Pons (tissue), 1 donor: ENCODE measurements at regions not wholly inside any gene's neighbourhood (a gene's known extent, or its start where the extent isn't known, plus 50 kb on each side); places are given as distances from the start of the nearest gene placed in this dataset.
"Not testable (repeated sequence)": the region's sequence is repeated elsewhere in the genome, so short reads cannot be mapped to it uniquely, and the experiment has no call there.

ENCODE experiments used
- DNase-seq: peaks from one replicate; pipeline ENCODE4 v3.0.0-alpha.2; 2016; ENCODE audit warnings: low spot score

DNA sequence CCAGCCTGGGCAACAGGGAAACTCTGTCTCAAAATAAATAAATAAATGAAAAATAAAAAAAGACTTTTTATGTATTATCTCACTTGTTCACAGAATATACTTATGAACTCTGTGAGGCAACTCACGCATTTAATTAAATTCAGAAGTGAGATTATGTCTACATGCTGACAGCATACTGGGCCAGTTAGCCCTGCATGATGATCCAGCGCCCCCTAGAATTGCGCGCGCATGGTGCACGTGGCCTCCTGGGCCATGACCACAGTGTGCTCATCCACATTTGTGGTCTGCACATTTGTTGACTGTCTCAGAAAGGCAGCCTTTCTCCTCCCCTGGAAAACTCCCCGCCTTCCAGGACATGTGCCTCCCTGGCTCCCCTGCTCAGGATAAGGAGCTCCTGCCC, 64.8 kb upstream of the METTL9 start:
- DNase-seq, result not testable (repeated sequence)

DNA sequence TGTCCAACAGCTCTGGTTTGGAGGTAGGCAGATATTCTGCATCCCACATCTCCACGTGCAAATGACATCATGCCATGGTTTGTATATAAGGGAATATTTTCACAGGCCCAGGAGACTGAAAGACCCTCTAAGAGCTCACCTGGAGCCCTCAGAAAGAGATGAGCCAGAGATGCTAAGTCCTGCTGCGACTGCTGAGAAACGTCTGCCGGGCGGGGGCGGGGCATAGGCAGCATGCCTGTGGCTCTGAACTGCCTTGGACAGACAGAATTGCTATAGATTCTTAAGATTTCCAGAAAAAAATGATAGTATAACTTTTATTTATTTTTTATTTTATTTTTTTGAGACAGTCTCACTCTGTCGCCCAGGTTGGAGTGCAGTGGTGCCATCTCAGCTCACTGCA, 64.2 kb upstream of the METTL9 start:
- not testable (repeated sequence) for DNase-seq

DNA sequence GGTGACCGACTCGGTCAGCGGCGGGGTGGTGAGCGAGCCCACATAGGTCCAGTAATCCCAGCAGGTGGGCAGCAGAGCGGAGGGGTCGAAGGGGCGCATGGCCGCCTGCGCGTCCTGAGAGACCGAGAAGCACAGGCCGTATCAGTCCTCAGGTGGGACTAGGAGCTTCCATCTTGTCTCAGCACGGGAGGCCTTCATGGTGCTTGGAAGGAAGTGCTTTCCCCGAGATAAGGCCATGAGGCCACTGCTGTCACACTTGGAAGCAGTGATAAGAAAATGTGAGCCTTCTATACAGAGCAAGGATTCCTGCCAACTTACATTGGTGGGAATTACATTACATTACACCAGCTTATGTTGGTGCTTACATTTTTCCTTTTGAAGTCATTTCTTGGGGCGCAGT, 62.6 kb upstream of the METTL9 start:
- not testable (repeated sequence) for DNase-seq

DNA sequence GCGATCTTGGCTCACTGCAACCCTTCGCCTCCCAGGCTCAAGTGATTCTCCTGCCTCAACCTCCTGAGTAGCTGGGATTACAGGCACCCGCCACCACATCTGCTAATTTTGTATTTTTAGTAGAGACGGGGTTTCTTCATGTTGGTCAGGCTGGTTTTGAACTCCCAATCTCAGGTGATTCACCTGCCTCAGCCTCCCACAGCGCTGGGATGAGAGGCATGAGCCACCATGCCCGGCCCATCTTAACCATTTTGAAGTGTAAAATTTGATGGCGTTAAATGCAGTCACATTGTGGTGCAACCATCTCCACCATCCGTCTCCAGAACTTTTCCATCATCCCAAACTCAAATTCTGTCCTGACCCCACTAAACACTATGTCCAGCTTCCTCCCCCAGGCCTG, 61.8 kb upstream of the METTL9 start:
- not testable (repeated sequence) for DNase-seq

DNA sequence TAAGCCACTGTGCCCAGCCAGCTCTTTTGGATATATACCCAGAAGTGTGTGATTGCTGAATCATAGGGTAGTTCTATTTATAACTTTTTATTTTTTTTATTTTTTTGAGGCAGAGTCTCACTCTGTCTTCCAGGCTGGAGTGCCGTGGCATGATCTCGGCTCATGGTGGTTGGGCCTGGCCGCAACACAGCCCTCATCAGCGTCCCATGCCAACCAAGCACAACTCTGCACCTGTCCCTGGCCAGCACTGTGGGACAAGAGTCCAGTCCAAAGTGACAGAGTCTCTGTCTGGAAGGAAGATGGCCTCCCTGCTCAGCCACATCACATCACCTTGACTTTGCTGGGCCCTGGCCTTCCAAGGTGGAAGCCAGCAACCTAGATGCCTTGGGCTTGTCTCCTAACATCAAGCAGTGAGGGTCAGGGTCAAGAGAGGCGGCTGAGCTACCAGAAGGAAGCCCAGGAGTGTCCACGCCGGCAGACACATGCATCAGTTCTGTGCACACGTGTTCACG, 60.2 kb upstream of the METTL9 start:
- DNase-seq, result not testable (repeated sequence)

DNA sequence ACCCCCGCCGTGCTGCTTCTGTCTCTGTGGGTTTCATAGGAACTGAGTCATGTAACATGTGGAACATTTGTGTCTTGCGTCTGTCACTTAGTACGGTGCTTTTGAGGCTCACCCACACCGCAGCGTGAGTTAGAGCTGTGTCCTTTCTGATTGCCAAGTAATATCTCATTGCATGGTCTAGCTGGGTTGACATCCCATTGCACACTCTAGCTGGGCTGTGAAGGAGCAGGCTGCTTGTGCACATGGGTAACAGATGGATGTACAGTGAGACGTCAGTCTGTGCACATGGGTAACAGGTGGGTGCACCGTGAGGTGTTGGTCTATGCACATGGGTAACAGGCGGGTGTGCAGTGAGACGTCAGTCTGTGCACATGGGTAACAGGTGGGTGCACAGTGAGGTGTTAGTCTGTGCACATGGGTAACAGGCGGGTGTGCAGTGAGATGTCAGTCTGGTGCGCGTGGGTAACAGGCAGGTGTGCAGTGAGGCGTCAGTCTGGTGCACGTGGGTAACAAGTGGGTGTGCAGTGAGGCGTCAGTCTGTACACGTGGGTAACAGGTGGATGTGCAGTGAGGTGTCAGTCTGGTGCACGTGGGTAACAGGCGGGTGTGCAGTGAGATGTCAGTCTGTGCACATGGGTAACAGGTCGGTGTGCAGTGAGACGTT, 58.5 kb upstream of the METTL9 start:
- DNase-seq, result not testable (repeated sequence)

DNA sequence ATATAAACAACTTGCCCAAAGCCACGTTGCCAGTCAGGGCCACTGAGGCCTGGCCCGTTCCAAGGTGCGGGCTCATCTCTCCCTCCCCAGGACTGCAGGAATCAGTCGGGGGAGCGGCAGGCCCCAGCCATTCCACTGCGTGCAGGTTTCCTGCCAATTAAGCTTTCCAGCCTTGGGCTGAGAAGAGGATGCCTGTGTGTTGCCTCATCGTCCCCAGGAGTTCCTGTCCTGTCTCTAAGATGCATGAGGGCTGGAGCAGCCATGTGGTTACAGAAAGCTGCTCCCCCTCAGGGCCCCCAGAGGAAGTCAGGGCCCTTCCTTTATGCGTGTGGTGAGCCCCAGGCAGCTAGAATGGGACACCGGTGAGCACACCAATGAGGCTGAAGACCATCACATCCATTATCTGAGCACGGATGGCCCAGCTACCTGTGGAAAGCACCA, 57.7 kb upstream of the METTL9 start:
- DNase-seq, result not testable (repeated sequence)

DNA sequence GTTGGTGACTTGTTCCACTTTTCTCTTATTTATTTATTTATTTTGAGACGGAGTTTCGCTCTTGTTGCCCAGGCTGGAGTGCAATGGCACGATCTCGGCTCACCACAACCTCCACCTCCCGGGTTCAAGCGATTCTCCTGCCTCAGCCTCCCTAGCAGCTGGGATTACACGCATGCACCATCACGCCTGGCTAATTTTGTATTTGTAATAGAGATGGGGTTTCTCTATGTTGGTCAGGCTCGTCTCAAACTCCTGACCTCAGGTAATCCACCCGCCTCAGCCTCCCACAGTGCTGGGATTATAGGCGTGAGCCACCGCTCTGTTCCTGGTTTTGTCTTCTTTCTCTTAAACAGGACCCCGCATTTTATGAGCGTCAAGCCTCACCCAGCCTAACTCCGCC, 57.3 kb upstream of the METTL9 start:
- DNase-seq, result not testable (repeated sequence)

DNA sequence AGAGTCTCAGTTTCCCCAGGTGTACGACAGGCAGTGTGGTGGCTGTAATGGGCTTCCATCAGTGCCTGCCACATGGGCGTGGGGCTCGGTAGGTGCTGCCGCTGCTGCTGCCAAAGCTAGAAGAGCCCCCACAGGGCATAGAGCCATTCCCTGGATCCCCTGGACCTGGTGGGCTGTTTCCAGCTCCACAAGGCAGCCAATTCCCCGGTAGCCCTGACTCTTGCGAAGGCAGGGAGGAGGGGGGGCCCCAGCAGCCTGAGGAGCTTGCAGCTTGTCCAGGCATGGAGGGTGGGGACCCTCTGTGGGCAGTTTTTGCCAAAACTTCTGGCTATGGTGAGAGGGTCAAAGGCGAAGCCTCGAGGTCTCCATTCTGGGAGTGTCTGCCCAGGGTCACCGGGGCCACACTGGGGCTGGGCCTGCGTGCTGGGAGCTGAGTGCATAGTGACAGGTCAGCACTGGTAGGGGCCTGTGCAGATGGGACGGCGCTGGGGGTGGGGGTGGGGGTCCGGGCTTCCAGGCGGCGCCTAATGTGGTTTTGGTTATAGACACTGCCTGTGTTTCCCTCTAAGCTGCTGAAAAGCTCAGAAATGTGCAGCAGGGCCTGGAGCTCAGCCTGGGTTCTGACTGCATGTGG, 56.8 kb upstream of the METTL9 start:
- DNase-seq, result not testable (repeated sequence)

DNA sequence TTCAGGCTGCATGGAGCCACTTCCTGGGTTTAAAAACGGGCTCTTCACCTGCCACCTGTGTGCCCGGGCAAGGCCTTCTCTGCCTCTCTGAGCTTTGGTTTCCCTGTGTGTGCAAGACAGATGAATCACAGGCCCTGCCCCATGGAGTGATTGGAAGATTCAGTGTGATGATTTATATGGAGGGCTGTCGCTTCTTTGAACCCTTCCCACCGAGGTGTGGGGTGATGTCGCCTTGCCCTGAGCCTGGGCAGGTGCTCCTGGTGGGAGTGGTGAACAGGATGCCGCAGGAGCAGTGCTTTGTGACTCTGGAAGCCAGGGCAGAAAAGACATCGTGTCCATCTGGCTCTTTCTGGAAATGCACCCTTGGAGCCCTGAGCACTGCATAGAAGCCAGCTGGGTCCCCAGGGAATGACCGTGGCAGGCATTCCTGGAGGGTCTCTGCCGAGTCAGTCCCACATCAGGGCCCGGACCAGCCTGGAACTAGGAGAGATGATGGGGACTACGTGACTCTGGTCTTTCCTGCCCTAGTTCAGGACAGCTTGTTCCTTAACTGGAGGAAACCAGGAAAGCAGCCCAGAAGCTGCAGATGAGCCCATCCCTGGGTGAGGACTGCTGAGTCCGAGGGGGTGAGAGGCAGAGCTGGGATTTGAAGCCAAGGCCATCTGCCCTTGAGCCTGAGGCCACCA, 56.1 kb upstream of the METTL9 start:
- not testable (repeated sequence) for DNase-seq

DNA sequence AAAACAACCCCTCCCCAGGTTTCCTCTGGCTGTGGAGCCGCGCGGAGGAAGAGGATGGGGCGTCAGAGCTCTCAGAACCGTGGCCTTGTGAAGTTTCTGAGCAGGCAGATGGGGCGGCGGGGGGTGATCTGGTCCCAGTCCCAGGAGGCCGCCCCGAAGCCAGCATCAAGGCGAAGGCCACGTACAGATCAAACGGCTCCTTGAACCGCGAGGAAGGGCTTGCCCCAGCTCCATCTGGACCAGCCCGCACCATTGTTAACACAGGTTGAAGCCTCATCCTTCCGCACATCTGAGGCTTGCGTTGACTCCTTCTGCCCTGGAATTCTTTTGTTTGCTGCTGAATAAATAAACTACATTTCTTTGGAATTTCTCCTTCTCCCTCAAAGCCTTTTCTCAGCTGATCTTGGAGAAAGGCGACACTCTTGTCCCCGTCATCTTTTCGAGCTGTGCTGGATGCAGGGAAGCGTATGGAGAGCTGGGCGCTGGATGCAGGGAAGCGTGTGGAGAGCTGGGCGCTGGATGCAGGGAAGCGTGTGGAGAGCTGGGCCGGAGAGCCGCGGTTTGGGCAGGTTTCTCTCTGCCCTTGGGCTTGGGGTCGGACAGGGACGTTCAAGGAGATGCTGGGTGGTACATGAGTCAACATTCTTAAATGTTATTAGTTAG, 53.6 kb upstream of the METTL9 start:
- DNase-seq, result not testable (repeated sequence)

DNA sequence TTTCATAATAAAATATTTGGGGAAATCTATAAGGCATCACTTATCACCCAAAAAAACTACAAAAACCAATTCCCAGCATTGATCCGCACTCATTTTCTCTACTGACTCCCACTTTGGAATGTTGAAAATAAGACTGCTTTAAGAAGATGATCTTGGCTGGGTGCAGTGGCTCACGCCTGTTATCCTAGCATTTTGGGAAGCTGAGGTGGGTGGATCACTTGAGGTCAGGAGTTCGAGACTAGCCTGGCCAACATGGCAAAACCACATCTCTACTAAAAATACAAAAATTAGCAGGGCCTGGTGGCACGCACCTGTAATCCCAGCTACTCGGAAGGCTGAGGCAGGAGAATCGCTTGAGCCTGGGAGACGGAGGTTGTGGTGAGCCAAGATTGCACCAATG, 50.0 kb upstream of the METTL9 start:
- not testable (repeated sequence) for DNase-seq
